ENCODE measurements at regions not wholly inside any gene's neighbourhood (a gene's known extent, or its start where the extent isn't known, plus 50 kb on each side); places are given as distances from the start of the nearest gene placed in this dataset.

- no peak for TF ChIP-seq POLR2A (IDR thresholded peaks at IDR 0.05)
- TF ChIP-seq CTCF (IDR thresholded peaks at IDR 0.05): no peak
- no peak for DNase-seq
- intact Hi-C loops (cut with DNase I; ENCODE audit: low total_unique reads): no loop called here
- Histone ChIP-seq H3K4me1 (no peaks in the 10 kb centered on the region), H3K4me3 (no peak overlapping the region), H3K27ac (no peak overlapping the region), H3K9me3 (no peaks in the 10 kb centered on the region), H3K27me3 (no peaks in the 10 kb centered on the region), H3K36me3 (no peaks in the 10 kb centered on the region)
Measured at GRCh38 chr21:41689289-41689583, 77.6 kb downstream of the RIPK4 start.

DNA sequence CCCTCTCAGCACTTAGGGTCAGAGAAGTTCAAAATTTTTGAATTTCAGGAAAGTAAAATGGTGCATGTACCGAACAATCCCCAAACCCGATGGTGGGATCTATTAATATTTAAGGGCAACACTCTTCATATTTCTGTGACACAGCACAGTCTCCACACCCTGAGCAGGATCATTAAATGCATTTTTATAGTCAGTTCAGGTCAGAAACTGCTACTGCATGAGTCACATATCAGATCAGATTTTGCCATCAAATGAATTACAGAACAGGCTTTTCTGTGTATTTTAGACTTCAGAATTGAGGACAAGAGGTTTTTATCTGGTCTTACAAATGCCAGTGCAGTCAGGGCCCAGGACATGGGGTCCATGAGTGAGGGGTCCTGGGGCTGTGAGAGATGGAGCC, 79.2 kb downstream of the RIPK4 start:
- DNase-seq: no peak
- H3K4me1 ChIP-seq: no peaks in the 10 kb centered on the region
- no peak overlapping the region for H3K4me3 ChIP-seq
- intact Hi-C loops (cut with DNase I; ENCODE audit: low total_unique reads): no loop called here
- TF ChIP-seq CTCF (IDR thresholded peaks at IDR 0.05) (no peak), POLR2A (IDR thresholded peaks at IDR 0.05) (no peak)
- H3K27me3 ChIP-seq: no peaks in the 10 kb centered on the region
- no peak overlapping the region for H3K27ac ChIP-seq
- no peaks in the 10 kb centered on the region for H3K9me3 ChIP-seq
- H3K36me3 ChIP-seq: no peaks in the 10 kb centered on the region

DNA sequence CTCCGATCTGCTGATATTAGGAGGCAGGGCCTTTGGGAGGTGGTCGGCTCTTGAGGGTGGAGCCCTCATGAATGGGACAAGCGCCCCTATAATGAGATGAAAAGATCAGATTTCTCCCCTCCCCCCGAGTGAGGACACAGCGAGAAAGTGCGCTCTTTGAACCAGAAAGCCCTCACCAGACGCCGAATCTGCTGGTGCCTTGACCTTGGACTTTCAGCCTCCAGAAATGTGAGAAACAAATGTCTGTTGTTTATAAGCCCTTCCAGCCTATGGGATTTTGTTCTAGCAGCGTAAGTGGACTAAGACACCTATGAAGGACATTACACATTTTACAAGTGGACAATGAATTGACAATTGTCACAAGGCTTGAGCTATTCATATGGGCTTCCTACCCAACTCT, 80.2 kb downstream of the RIPK4 start:
- Histone ChIP-seq H3K4me3 (no peak overlapping the region), H3K36me3 (no peaks in the 10 kb centered on the region), H3K4me1 (no peaks in the 10 kb centered on the region), H3K27me3 (no peaks in the 10 kb centered on the region), H3K9me3 (no peaks in the 10 kb centered on the region), H3K27ac (no peak overlapping the region)
- no peak for DNase-seq
- intact Hi-C loops (cut with DNase I; ENCODE audit: low total_unique reads): no loop called here
- TF ChIP-seq CTCF (IDR thresholded peaks at IDR 0.05): no peak
- TF ChIP-seq POLR2A (IDR thresholded peaks at IDR 0.05): no peak

- Histone ChIP-seq H3K36me3 (no peaks in the 10 kb centered on the region), H3K27me3 (no peaks in the 10 kb centered on the region), H3K4me1 (no peaks in the 10 kb centered on the region), H3K9me3 (no peaks in the 10 kb centered on the region), H3K4me3 (no peak overlapping the region), H3K27ac (no peak overlapping the region)
- no peak for DNase-seq
- intact Hi-C loops (cut with DNase I; ENCODE audit: low total_unique reads): no loop called here
- TF ChIP-seq CTCF (IDR thresholded peaks at IDR 0.05) (no peak), POLR2A (IDR thresholded peaks at IDR 0.05) (no peak)
Measured at GRCh38 chr21:41685511-41686149, 81.2 kb downstream of the RIPK4 start.

- H3K4me1 ChIP-seq: no peaks in the 10 kb centered on the region
- intact Hi-C loops (cut with DNase I; ENCODE audit: low total_unique reads): no loop called here
- no peak overlapping the region for H3K4me3 ChIP-seq
- H3K9me3 ChIP-seq: no peaks in the 10 kb centered on the region
- H3K27me3 ChIP-seq: no peaks in the 10 kb centered on the region
- no peak for TF ChIP-seq CTCF (IDR thresholded peaks at IDR 0.05)
- TF ChIP-seq POLR2A (IDR thresholded peaks at IDR 0.05): no peak
- no peak overlapping the region for H3K27ac ChIP-seq
- DNase-seq: no peak
- H3K36me3 ChIP-seq: no peaks in the 10 kb centered on the region
Measured at GRCh38 chr21:41684381-41685245, 82.2 kb downstream of the RIPK4 start.

All from uterus (tissue), 3 donors.